Mammary epithelial cell (primary cell): ENCODE measurements at regions not wholly inside any gene's neighbourhood (a gene's known extent, or its start where the extent isn't known, plus 50 kb on each side); places are given as distances from the start of the nearest gene placed in this dataset.

ENCODE experiments used
- EZH2 ChIP-seq: IDR thresholded peaks from 2 replicates; pipeline ENCODE4 v1.6.1; 2012; ENCODE audit warnings: low read length, inconsistent platforms, borderline replicate concordance
- TF ChIP-seq, protein P1 (sequence below), 2 donors: IDR thresholded peaks in 1 of 2; conservative IDR thresholded peaks in 1 of 2; 2 replicates each; pipeline ENCODE4 v1.5.1; 2011 to 2012; ENCODE audit warnings: inconsistent platforms in 2 of 2, low read length in 2 of 2, mild to moderate bottlenecking in 2 of 2, control low read depth in 1 of 2, low read depth in 1 of 2; ENCODE audit not compliant: insufficient read depth in 1 of 2; ENCODE audit errors: extremely low read depth in 1 of 2

DNA sequence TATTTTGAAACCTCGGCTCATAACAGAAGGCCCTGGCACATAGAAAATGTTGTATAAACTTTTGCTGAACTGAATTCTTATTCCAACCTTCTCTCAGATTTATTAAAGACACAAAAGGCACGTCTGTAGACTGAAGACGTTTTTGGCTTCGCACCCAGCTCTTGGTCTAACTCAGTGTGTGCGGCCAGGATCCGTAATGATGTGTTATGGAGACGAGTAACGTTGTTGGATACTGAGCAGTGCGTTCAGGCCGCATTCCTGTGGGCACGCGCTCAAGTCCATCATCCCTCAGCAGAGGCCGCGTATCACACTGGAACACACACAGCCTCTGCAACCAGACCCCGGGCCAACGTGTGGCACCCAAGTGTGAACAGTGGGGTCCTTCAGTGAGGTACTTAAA is 154.8 kb upstream of the RAB4A start:
- TF ChIP-seq, protein P1, sequence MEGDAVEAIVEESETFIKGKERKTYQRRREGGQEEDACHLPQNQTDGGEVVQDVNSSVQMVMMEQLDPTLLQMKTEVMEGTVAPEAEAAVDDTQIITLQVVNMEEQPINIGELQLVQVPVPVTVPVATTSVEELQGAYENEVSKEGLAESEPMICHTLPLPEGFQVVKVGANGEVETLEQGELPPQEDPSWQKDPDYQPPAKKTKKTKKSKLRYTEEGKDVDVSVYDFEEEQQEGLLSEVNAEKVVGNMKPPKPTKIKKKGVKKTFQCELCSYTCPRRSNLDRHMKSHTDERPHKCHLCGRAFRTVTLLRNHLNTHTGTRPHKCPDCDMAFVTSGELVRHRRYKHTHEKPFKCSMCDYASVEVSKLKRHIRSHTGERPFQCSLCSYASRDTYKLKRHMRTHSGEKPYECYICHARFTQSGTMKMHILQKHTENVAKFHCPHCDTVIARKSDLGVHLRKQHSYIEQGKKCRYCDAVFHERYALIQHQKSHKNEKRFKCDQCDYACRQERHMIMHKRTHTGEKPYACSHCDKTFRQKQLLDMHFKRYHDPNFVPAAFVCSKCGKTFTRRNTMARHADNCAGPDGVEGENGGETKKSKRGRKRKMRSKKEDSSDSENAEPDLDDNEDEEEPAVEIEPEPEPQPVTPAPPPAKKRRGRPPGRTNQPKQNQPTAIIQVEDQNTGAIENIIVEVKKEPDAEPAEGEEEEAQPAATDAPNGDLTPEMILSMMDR (conservative IDR thresholded peaks at IDR 0.05 in 1 of 2, IDR thresholded peaks at IDR 0.05 in 1 of 2; ENCODE audit: extremely low read depth in 1 of 2, insufficient read depth in 1 of 2, low read depth in 1 of 2, low read length in 2 of 2) = no peak
- no peak for TF ChIP-seq EZH2
